DND-41 (cell line): ENCODE measurements at regions not wholly inside any gene's neighbourhood (a gene's known extent, or its start where the extent isn't known, plus 50 kb on each side); places are given as distances from the start of the nearest gene placed in this dataset.
"Not testable (repeated sequence)": the region's sequence is repeated elsewhere in the genome, so short reads cannot be mapped to it uniquely, and the experiment has no call there.

Experiments used
- ATAC-seq: fragments of 200-7000 bp; cut with Tn5 transposase; 3 replicates; pipeline ENCODE4 v1.9.1; 2021; ENCODE audit warnings: low read depth; ENCODE audit not compliant: insufficient read depth
- DNase-seq: peaks from one replicate; pipeline ENCODE4 v3.0.0-alpha.2; 2020
- H2AFZ ChIP-seq: 2 replicates; pipeline ENCODE4 v1.6.0; 2012; ENCODE audit warnings: low read depth, low read length
- H3K27ac ChIP-seq: 2 replicates; pipeline ENCODE4 v1.5.1; 2012; ENCODE audit warnings: low read length, inconsistent platforms
- H3K27me3 ChIP-seq: fragments of 200-600 bp; sonication (generic); 2 replicates; pipeline ENCODE4 v1.6.0; 2012; ENCODE audit warnings: low read length, mild to moderate bottlenecking, inconsistent platforms; ENCODE audit not compliant: insufficient read depth, poor library complexity
- H3K36me3 ChIP-seq: 2 replicates; pipeline ENCODE4 v1.5.1; 2012; ENCODE audit warnings: low read length, inconsistent platforms; ENCODE audit not compliant: insufficient read depth
- H3K4me1 ChIP-seq: 2 replicates; pipeline ENCODE4 v1.5.1; 2012; ENCODE audit warnings: mild to moderate bottlenecking, low read length; ENCODE audit not compliant: insufficient read depth
- H3K4me2 ChIP-seq: 2 replicates; pipeline ENCODE4 v1.6.0; 2012; ENCODE audit warnings: mild to moderate bottlenecking, moderate library complexity, low read length, inconsistent platforms; ENCODE audit not compliant: insufficient read depth
- H3K4me3 ChIP-seq, 2 experiments: fragments of 200-600 bp in 1 of 2; shearing (Covaris generic) in 1 of 2; 2 replicates each; pipeline ENCODE4 v1.5.1; 2012 to 2016; ENCODE audit warnings: inconsistent platforms in 2 of 2, low read length in 2 of 2, mild to moderate bottlenecking in 2 of 2, low read depth in 1 of 2, moderate library complexity in 1 of 2
- H3K79me2 ChIP-seq: 2 replicates; pipeline ENCODE4 v1.6.0; 2012; ENCODE audit warnings: low read length, inconsistent platforms; ENCODE audit not compliant: insufficient read depth
- H3K9ac ChIP-seq: 2 replicates; pipeline ENCODE4 v1.6.0; 2012; ENCODE audit warnings: low read depth, mild to moderate bottlenecking, inconsistent platforms, low read length, moderate library complexity
- H3K9me3 ChIP-seq: 2 replicates; pipeline ENCODE4 v1.5.1; 2012; ENCODE audit warnings: low read length, moderate library complexity, mild to moderate bottlenecking, inconsistent platforms; ENCODE audit not compliant: insufficient read depth, severe bottlenecking
- H4K20me1 ChIP-seq: 2 replicates; pipeline ENCODE4 v1.6.0; 2012; ENCODE audit warnings: low read length; ENCODE audit not compliant: insufficient read depth
- CTCF ChIP-seq: IDR thresholded peaks from 2 replicates; pipeline ENCODE4 v1.5.1; 2012; ENCODE audit warnings: borderline replicate concordance, low read length, moderate library complexity, mild to moderate bottlenecking; ENCODE audit not compliant: poor library complexity, severe bottlenecking; ENCODE audit errors: extremely low read depth
- EZH2 ChIP-seq: IDR thresholded peaks from 3 replicates; pipeline ENCODE4 v1.6.1; 2012; ENCODE audit warnings: borderline replicate concordance, low read depth, mild to moderate bottlenecking, moderate library complexity, low read length, inconsistent platforms; ENCODE audit not compliant: severe bottlenecking

- H3K4me2 ChIP-seq, result no peak overlapping the region
- no peaks in the 10 kb centered on the region for H3K4me1 ChIP-seq
- H3K79me2 ChIP-seq, result no peaks in the 10 kb centered on the region
- H4K20me1 ChIP-seq, result no peaks in the 10 kb centered on the region
- no peak overlapping the region for H3K4me3 ChIP-seq
- no peak overlapping the region for H3K9ac ChIP-seq
- TF ChIP-seq EZH2 (no peak), CTCF (no peak)
- no peaks in the 10 kb centered on the region for H3K9me3 ChIP-seq
- H2AFZ ChIP-seq, result no peak overlapping the region
- no peaks in the 10 kb centered on the region for H3K36me3 ChIP-seq
- DNase-seq, result no peak
- no peak for ATAC-seq
- no peaks in the 10 kb centered on the region for H3K27me3 ChIP-seq
- no peak overlapping the region for H3K27ac ChIP-seq
These were observed 1135.8 kb upstream of the ACVR2A start for GRCh38 chr2:146709004-146709403.

- peak; percentile 19 for TF ChIP-seq CTCF
- no peak for TF ChIP-seq EZH2
- H4K20me1 ChIP-seq, result no peaks in the 10 kb centered on the region
- H3K27me3 ChIP-seq, result no peaks in the 10 kb centered on the region
- ATAC-seq, result no peak
- H3K36me3 ChIP-seq, result no peaks in the 10 kb centered on the region
- H3K9ac ChIP-seq, result no peak overlapping the region
- DNase-seq, result no peak
- no peak overlapping the region for H3K4me2 ChIP-seq
- no peaks in the 10 kb centered on the region for H3K4me1 ChIP-seq
- no peak overlapping the region for H3K4me3 ChIP-seq
- no peak overlapping the region for H2AFZ ChIP-seq
- no peaks in the 10 kb centered on the region for H3K9me3 ChIP-seq
- H3K79me2 ChIP-seq, result no peaks in the 10 kb centered on the region
- H3K27ac ChIP-seq, result no peak overlapping the region
These were observed 1143.6 kb upstream of the ACVR2A start for GRCh38 chr2:146701183-146701582.

GRCh38 chr2:146697307-146697706 lies 1147.5 kb upstream of the ACVR2A start:
- no peak for DNase-seq
- Histone ChIP-seq H3K9me3 (no peaks in the 10 kb centered on the region), H3K27ac (no peak overlapping the region), H3K4me3 (no peak overlapping the region), H3K4me1 (no peaks in the 10 kb centered on the region), H3K27me3 (no peaks in the 10 kb centered on the region), H3K4me2 (no peak overlapping the region), H3K36me3 (no peaks in the 10 kb centered on the region), H2AFZ (no peak overlapping the region), H3K9ac (no peak overlapping the region), H3K79me2 (no peaks in the 10 kb centered on the region), H4K20me1 (no peaks in the 10 kb centered on the region)
- TF ChIP-seq EZH2 (no peak), CTCF (no peak)
- ATAC-seq, result no peak

GRCh38 chr2:146696787-146697186 lies 1148.0 kb upstream of the ACVR2A start:
- not testable (repeated sequence) for DNase-seq, H4K20me1 ChIP-seq, H3K27me3 ChIP-seq, H3K27ac ChIP-seq, H2AFZ ChIP-seq, H3K4me3 ChIP-seq, ATAC-seq, H3K9ac ChIP-seq, H3K79me2 ChIP-seq, H3K9me3 ChIP-seq, H3K4me1 ChIP-seq, H3K4me2 ChIP-seq, H3K36me3 ChIP-seq
